ENCODE measurements at regions not wholly inside any gene's neighbourhood (a gene's known extent, or its start where the extent isn't known, plus 50 kb on each side); places are given as distances from the start of the nearest gene placed in this dataset.

- 78% methylated on average over 8 of the region's 8 CpGs for WGBS
- Histone ChIP-seq H3K36me3 (ENCODE audit: insufficient read depth, low read length) (no peaks in the 10 kb centered on the region), H3K4me3 (ENCODE audit: low read length) (no peak overlapping the region), H3K27me3 (ENCODE audit: insufficient read depth, low read length) (no peaks in the 10 kb centered on the region), H3K27ac (ENCODE audit: low read depth, low read length) (no peak overlapping the region), H3K4me1 (ENCODE audit: insufficient read depth, low read length) (no peaks in the 10 kb centered on the region), H3K9ac (ENCODE audit: low read depth, low read length) (no peak overlapping the region), H3K9me3 (ENCODE audit: insufficient read depth, low read depth, low read length) (no peaks in the 10 kb centered on the region)
These were observed 63.2 kb downstream of the NENF start for GRCh38 chr1:212495766-212496494.

DNA sequence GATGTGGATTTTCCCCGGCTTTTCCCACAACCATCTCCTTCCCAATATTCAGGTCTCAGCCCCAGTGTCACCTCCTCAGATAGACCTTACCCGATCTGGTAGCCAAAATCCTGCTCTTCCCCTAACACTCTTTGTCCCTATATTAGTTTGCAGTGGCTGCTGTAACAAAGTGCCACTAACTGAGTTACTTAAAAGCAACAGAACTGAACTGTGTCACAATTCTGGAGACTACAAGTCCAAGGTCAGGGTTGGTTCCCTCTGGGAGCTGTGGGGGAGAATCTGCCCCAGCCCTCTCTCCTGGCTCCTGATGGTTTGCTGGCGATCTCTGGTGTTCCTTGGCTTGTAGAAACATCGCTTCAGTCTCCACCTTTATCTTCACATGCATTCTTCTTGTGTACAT is 64.0 kb downstream of the NENF start:
- 95% methylated on average over 4 of the region's 4 CpGs for WGBS
- Histone ChIP-seq H3K36me3 (ENCODE audit: insufficient read depth, low read length) (no peaks in the 10 kb centered on the region), H3K4me3 (ENCODE audit: low read length) (no peak overlapping the region), H3K4me1 (ENCODE audit: insufficient read depth, low read length) (no peaks in the 10 kb centered on the region), H3K9ac (ENCODE audit: low read depth, low read length) (no peak overlapping the region), H3K27ac (ENCODE audit: low read depth, low read length) (no peak overlapping the region), H3K27me3 (ENCODE audit: insufficient read depth, low read length) (no peaks in the 10 kb centered on the region), H3K9me3 (ENCODE audit: insufficient read depth, low read depth, low read length) (no peaks in the 10 kb centered on the region)

DNA sequence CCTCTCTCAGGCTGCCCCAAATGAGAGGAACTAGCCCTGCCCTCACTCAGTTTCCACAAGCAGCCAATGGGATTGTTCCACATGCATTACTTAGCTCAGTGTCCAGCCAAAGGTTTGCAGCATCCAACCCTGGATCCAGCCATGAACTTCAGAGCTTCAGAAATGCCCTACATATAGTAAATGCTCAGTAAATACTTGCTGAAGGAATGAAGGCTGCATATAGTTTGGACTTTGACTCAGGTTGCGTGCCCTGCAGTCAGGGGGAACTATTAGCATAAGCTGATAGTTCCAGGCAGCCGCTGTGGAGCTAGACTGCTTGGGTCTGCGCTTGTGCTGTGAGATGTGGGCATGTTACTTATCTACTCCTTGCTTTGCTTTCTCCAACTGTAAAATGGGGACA is 64.8 kb downstream of the NENF start:
- Histone ChIP-seq H3K36me3 (ENCODE audit: insufficient read depth, low read length) (no peaks in the 10 kb centered on the region), H3K4me3 (ENCODE audit: low read length) (no peak overlapping the region), H3K27ac (ENCODE audit: low read depth, low read length) (no peak overlapping the region), H3K9me3 (ENCODE audit: insufficient read depth, low read depth, low read length) (no peaks in the 10 kb centered on the region), H3K4me1 (ENCODE audit: insufficient read depth, low read length) (no peaks in the 10 kb centered on the region), H3K9ac (ENCODE audit: low read depth, low read length) (no peak overlapping the region), H3K27me3 (ENCODE audit: insufficient read depth, low read length) (no peaks in the 10 kb centered on the region)
- 92% methylated on average over 3 of the region's 3 CpGs for WGBS

GRCh38 chr1:212498283-212499040 is 65.7 kb downstream of the NENF start:
- WGBS, result 83% methylated on average over 9 of the region's 9 CpGs
- Histone ChIP-seq H3K27ac (ENCODE audit: low read depth, low read length) (no peak overlapping the region), H3K27me3 (ENCODE audit: insufficient read depth, low read length) (no peaks in the 10 kb centered on the region), H3K36me3 (ENCODE audit: insufficient read depth, low read length) (no peaks in the 10 kb centered on the region), H3K9me3 (ENCODE audit: insufficient read depth, low read depth, low read length) (no peaks in the 10 kb centered on the region), H3K4me1 (ENCODE audit: insufficient read depth, low read length) (no peaks in the 10 kb centered on the region), H3K9ac (ENCODE audit: low read depth, low read length) (no peak overlapping the region), H3K4me3 (ENCODE audit: low read length) (no peak overlapping the region)

- 88% methylated on average over 6 of the region's 6 CpGs for WGBS
- H3K36me3 ChIP-seq (ENCODE audit: insufficient read depth, low read length), result no peaks in the 10 kb centered on the region
- no peaks in the 10 kb centered on the region for H3K27me3 ChIP-seq (ENCODE audit: insufficient read depth, low read length)
- H3K9me3 ChIP-seq (ENCODE audit: insufficient read depth, low read depth, low read length), result no peaks in the 10 kb centered on the region
- H3K4me3 ChIP-seq (ENCODE audit: low read length), result no peak overlapping the region
- H3K27ac ChIP-seq (ENCODE audit: low read depth, low read length), result no peak overlapping the region
- H3K4me1 ChIP-seq (ENCODE audit: insufficient read depth, low read length), result no peaks in the 10 kb centered on the region
- H3K9ac ChIP-seq (ENCODE audit: low read depth, low read length), result no peak overlapping the region
These were observed 67.6 kb downstream of the NENF start for GRCh38 chr1:212500351-212500750.

DNA sequence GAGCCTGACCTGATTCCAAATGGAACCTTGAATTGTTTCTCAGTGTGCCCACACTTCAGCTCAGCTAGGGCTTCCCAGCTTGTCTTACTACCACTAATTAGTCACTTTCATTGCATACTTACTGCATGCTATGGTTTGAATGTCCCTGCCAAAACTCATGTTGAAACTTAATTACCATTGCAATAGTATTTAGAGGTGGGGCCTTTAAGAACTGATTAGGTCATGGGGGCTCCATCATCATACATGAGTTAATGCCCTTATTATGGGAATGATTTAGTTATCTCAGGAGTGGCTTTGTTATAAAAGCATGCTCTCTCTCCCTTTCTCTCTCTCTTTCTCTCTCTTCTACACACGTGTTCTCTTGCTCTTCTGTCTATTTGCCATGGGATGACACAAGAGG is 68.3 kb downstream of the NENF start:
- H3K4me1 ChIP-seq (ENCODE audit: insufficient read depth, low read length), result no peaks in the 10 kb centered on the region; the same call in 1 of the 2 replicates
- H3K27ac ChIP-seq (ENCODE audit: low read depth, low read length), result no peak overlapping the region
- no peak overlapping the region for H3K4me3 ChIP-seq (ENCODE audit: low read length)
- no peak overlapping the region for H3K9ac ChIP-seq (ENCODE audit: low read depth, low read length)
- no peaks in the 10 kb centered on the region for H3K36me3 ChIP-seq (ENCODE audit: insufficient read depth, low read length)
- 93% methylated on average over 1 of the region's 1 CpG for WGBS
- no peaks in the 10 kb centered on the region for H3K9me3 ChIP-seq (ENCODE audit: insufficient read depth, low read depth, low read length)
- H3K27me3 ChIP-seq (ENCODE audit: insufficient read depth, low read length), result no peaks in the 10 kb centered on the region

- Histone ChIP-seq H3K4me3 (ENCODE audit: low read length) (no peak overlapping the region), H3K4me1 (ENCODE audit: insufficient read depth, low read length) (peaks cover 13% of the 10 kb centered on the region; the same call in 1 of the 2 replicates), H3K36me3 (ENCODE audit: insufficient read depth, low read length) (no peaks in the 10 kb centered on the region), H3K27ac (ENCODE audit: low read depth, low read length) (no peak overlapping the region), H3K9ac (ENCODE audit: low read depth, low read length) (no peak overlapping the region), H3K27me3 (ENCODE audit: insufficient read depth, low read length) (no peaks in the 10 kb centered on the region), H3K9me3 (ENCODE audit: insufficient read depth, low read depth, low read length) (no peaks in the 10 kb centered on the region)
- WGBS, result 87% methylated on average over 3 of the region's 3 CpGs
These were observed 71.0 kb downstream of the NENF start for GRCh38 chr1:212503714-212504113.

DNA sequence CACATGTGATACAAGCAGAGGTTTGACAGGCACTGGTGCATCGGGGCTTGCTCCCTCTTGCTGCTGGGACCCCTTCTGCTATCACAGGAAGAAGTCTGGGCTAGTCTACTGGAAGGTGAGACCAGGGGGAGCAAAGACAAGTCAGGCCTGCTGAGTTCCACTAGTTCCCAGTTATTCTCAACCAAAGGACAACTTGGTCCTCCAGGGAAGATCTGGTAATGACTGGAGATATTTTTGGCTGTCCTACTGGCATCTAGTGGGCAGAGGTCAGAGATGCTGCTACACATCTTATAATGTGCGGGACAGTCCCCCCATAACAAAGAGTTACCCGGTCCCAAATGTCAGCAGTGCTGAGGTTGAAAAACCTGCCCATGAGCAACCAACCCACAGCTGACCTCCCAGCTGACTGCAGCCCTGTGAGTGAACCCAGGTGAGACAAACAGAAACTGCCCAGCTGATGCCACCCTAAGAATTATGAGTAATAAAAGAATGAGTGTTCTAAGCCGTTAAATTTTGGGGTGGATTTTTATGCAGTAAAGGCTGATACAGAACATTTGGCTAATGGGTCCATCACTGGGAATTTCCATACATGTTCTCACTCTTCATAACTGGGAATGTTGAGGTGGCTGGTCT is 71.6 kb downstream of the NENF start:
- H3K9me3 ChIP-seq (ENCODE audit: insufficient read depth, low read depth, low read length), result no peaks in the 10 kb centered on the region
- H3K27ac ChIP-seq (ENCODE audit: low read depth, low read length), result no peak overlapping the region
- H3K4me1 ChIP-seq (ENCODE audit: insufficient read depth, low read length), result peaks cover 13% of the 10 kb centered on the region; the same call in 1 of the 2 replicates
- H3K9ac ChIP-seq (ENCODE audit: low read depth, low read length), result no peak overlapping the region
- 97% methylated on average over 4 of the region's 4 CpGs for WGBS
- H3K27me3 ChIP-seq (ENCODE audit: insufficient read depth, low read length), result no peaks in the 10 kb centered on the region
- no peaks in the 10 kb centered on the region for H3K36me3 ChIP-seq (ENCODE audit: insufficient read depth, low read length)
- H3K4me3 ChIP-seq (ENCODE audit: low read length), result no peak overlapping the region

DNA sequence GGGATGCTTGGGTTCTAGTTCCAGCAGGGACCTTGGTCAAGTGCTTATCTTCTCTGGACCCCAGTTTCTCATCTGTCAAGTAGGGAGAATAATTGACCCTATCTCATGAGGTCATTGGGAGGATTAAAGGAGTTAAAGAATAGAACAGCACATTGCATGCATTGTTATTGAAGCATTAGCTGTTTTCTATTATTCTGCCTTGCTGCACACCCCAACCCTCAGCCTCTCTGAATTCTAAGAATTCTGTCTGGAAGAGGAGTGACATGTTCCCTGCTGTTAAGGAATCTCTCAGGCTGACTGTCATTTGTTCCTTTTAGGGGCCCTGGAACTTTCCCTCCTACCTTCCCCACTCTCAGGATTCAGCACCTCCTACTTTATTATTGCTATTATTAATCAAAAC is 73.9 kb downstream of the NENF start:
- H3K4me1 ChIP-seq (ENCODE audit: insufficient read depth, low read length), result peaks cover 13% of the 10 kb centered on the region; the same call in 1 of the 2 replicates
- H3K9ac ChIP-seq (ENCODE audit: low read depth, low read length), result no peak overlapping the region
- no peaks in the 10 kb centered on the region for H3K27me3 ChIP-seq (ENCODE audit: insufficient read depth, low read length)
- no peaks in the 10 kb centered on the region for H3K36me3 ChIP-seq (ENCODE audit: insufficient read depth, low read length)
- H3K4me3 ChIP-seq (ENCODE audit: low read length), result no peak overlapping the region
- no peaks in the 10 kb centered on the region for H3K9me3 ChIP-seq (ENCODE audit: insufficient read depth, low read depth, low read length)
- peak overlapping the region; percentile 53; the same call in 1 of the 2 replicates for H3K27ac ChIP-seq (ENCODE audit: low read depth, low read length)

- Histone ChIP-seq H3K27ac (ENCODE audit: low read depth, low read length) (no peak overlapping the region), H3K27me3 (ENCODE audit: insufficient read depth, low read length) (no peaks in the 10 kb centered on the region), H3K9me3 (ENCODE audit: insufficient read depth, low read depth, low read length) (no peaks in the 10 kb centered on the region), H3K4me3 (ENCODE audit: low read length) (no peak overlapping the region), H3K9ac (ENCODE audit: low read depth, low read length) (no peak overlapping the region), H3K36me3 (ENCODE audit: insufficient read depth, low read length) (no peaks in the 10 kb centered on the region), H3K4me1 (ENCODE audit: insufficient read depth, low read length) (peaks cover 13% of the 10 kb centered on the region; the same call in 1 of the 2 replicates)
- 63% methylated on average over 7 of the region's 7 CpGs for whole genome bisulfite sequencing
These were observed 74.6 kb downstream of the NENF start for GRCh38 chr1:212507369-212507768.

DNA sequence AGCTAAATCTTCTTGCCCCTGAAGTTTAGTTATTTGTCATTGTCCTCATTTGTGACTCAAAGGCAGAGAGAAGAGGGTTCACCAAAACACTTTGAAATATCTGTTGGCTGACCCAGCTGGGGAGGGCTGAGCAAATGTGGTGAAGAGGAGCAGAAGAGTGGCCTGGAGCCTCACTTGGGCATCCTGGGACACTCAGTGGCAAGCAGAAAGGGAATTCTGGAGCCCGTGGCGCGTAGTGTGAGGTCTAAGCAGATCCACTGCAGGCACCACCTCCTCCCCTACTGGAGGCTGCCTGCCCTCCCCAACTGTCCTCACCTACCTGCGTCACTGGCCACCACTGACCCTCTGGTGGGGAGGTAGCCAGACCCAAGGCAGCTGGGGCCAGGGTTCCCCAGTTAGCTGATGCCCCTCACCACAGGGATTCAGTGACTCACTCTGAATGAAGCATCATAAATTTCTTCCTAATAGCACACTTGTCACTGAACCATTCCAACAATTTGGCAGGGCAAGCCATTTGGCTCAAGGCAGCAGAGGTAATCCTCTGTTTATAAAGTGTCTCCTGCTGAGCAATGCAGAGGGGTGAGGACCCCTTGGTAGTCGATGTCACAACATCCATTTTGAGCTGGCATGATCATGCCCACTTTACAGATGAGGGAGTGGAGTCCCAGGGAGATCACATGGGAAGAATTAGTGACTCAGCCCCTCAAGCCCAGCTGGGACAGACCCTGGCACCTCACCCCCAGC is 80.3 kb downstream of the NENF start:
- 91% methylated on average over 5 of the region's 5 CpGs for WGBS

More for the DNA sequence above, 80.3 kb downstream of the NENF start:
- Histone ChIP-seq H3K27ac (ENCODE audit: low read depth, low read length) (no peak overlapping the region), H3K4me3 (ENCODE audit: low read length) (no peak overlapping the region), H3K36me3 (ENCODE audit: insufficient read depth, low read length) (no peaks in the 10 kb centered on the region), H3K27me3 (ENCODE audit: insufficient read depth, low read length) (peaks cover 35% of the 10 kb centered on the region), H3K9me3 (ENCODE audit: insufficient read depth, low read depth, low read length) (no peaks in the 10 kb centered on the region), H3K4me1 (ENCODE audit: insufficient read depth, low read length) (peaks cover 6% of the 10 kb centered on the region; the same call in 1 of the 2 replicates), H3K9ac (ENCODE audit: low read depth, low read length) (no peak overlapping the region)

All from HUES64 (cell line).